Activated T-cell treated with anti-CD3 and anti-CD28 coated beads for 48 hours (primary cell): ENCODE measurements at regions not wholly inside any gene's neighbourhood (a gene's known extent, or its start where the extent isn't known, plus 50 kb on each side); places are given as distances from the start of the nearest gene placed in this dataset.

ENCODE experiments used
- DNase-seq: peaks from one replicate; pipeline ENCODE4 v3.0.0-alpha.2; 2020; ENCODE audit warnings: low read depth

- DNase-seq = no peak
These were observed 417.1 kb upstream of the GOLIM4 start for GRCh38 chr3:168512802-168513201.

DNA sequence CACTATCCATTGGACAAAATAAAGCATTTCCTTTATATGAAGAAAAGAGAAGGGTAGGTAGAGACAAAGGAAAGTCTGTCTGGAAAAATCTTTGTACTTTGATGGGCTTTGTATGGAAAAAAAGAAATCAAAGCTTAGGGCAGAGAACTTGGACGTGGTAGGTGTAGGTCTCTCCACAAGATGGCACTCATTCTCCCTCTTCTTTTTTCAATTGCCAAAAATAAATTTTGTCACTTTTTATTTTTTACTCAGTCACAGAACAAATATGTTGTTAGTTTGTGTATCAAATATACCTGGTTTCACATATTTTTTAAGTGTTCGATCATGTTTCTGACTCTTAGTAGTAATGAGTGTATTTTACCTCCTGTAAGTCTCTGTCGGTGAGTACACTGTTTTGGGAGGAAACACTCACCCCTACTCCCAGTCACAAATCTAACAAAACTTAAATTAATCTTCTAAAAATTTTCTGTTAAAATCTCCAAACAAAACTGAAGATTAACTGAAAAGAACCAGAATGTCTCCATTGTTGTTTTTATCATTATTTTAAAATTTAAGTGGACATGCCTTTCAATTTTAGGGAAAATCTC lies 415.8 kb upstream of the GOLIM4 start:
- no peak for DNase-seq

- no peak for DNase-seq
These were observed 410.9 kb upstream of the GOLIM4 start for GRCh38 chr3:168506589-168506988.

- no peak for DNase-seq
These were observed 405.8 kb upstream of the GOLIM4 start for GRCh38 chr3:168501570-168501969.

DNA sequence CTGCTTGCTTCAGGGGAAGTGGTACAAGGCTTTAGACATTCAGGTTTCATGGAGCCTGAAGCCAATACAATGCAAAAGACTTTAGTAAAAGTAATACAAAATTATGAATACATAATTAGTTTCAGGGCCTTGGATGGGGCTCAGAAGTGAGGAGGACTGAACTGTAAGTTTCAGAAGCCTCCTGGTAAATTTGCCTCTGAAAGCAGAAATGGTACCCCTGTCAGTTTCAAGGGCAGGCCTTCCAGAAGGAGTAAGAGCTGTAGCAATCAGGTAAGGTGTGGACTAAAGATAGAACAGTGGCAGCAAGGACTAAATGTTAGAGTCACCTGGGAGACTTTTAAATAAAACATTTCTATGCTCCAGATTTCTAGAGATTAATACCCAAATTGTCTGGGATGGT lies 402.5 kb upstream of the GOLIM4 start:
- DNase-seq = no peak

- DNase-seq = no peak
These were observed 402.0 kb upstream of the GOLIM4 start for GRCh38 chr3:168497741-168498140.

DNA sequence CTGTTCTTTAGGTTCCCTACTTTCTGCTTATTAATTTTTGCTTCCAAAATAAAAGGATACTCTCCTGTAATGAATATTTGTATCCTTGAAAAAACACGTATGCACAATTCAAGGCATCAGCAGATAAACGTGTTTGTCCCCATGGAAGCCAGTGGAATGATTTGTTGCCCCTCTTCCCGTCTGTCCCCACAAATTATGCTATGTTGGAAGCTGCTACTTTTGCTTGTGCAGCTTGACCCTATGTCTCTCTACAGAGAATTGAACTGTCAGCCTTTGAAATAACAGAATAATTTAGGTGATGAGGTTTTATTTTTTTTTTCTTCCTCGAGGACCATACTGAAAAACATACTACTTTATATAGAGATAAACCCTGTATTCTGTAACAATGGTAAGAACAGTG lies 401.5 kb upstream of the GOLIM4 start:
- DNase-seq = no peak

GRCh38 chr3:168495932-168496331 lies 400.2 kb upstream of the GOLIM4 start:
- no peak for DNase-seq

DNA sequence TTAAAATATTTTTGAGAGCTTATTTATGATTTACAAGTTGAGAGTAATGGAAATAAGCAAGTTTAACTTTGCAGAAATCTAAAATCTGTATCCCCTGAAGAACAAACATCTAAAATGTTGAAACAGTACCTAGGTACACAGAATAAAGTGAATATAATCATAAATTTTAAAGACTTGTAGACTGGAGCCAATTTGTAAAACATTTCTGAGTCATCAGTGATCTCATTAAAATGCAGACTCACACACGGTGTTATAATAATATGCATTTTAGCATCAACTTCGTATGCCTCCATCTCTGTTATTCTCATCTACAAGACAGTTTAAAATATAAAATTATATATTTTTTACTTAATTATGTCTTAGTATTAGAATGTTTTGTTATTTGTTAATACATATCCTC lies 399.5 kb upstream of the GOLIM4 start:
- no peak for DNase-seq

DNA sequence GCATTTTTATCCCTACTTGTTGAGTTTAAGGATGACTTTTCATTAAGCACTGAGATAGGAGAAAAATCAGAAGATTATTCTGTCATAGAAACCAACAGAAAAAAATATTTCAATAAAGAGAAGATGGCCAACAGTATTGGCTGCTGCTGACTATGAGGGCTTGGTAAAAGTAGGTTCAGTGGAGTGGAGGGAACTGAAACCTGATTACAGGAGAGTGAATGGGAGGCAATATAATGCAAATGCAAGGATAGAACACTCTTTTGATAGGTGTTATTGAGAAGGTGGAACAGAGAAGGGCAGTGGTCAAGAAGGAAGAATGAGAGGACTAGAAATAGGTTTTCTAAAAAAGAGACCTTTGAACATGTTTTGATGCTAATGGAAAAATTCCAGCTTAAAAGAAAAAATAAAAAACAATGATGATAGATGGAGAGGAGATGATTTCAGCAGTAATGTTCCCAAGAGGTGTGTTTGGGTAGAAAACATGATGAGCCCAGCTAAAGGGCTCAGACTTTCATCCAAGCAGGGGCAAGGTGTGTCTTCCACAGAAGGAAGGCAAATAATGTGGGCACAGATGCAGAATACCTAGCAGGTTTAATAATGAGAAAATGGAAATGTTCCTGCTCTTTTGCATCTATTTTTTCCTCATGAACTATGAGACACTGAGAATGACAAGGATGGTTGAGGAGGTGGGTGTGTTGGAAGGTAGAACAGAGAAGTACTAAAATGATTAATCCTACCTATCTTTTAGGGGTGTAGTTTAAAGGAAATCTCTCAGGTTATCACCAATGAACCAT lies 397.9 kb upstream of the GOLIM4 start:
- no peak for DNase-seq

- DNase-seq = no peak
These were observed 395.3 kb upstream of the GOLIM4 start for GRCh38 chr3:168490981-168491380.

DNA sequence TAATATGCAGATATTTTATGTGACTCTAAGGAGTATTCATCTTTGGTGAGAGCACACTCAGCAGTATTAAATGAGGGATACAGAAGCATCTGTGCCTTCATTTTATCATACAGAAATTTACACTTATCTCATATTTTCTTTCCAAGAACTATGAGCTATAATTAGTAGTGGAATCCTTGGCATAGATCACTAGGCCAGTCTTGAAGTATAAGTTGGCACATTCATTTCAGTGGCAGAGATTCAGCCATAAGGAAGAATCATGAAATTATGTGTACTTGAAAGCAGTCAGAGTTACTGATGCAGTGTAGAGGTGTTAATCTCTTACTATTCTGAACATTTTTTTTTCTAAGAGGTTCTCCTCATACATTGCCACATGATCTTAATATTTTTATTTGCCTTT lies 393.6 kb upstream of the GOLIM4 start:
- no peak for DNase-seq

DNA sequence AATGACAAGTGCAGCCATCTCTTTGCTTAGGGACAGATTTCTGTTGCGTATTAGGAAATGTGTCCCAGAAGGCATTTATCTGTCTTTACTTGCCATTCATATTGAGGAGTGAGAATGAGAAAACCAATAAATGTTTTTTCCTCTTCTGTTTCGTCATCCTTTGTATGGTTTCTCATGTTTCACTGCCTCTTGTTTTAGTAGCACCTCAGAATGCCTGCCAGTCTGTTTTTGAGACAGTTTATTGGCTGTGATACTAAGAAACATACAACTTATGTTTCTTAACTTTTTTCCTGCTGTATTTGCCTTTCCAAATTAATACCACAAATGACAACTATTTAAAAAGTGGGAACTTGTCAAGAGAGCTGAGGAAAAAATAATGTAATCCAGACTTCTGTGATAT lies 390.2 kb upstream of the GOLIM4 start:
- no peak for DNase-seq

DNA sequence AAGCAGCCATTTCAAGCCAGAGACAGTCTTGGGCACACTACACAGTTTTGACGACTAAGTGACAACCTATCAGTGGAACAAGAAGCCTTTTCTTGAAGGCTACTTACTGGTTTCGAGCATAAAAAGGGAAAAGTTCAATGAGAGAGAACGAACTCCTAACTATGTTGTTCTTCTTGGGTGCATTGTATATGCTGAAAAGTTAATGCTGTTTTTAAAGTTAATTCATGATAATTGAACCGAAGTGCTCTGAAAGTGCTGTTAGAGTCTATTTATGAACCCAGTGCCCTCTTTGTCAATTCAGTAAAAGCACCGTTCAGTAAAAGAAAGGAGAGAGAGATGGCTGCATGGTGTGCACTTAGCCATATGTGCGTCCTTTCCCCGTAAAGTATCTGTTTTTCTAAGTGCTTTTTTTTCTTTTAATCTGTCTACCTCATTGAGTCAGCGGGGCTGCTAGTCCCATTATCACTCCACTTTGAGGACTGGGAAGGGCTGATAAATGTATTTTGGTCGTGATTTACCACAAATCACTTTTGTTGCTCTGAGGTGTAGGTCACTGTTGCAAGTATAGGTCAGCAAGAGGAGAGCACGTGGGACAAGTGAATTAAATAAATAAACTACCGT lies 380.7 kb upstream of the GOLIM4 start:
- DNase-seq = no peak

DNA sequence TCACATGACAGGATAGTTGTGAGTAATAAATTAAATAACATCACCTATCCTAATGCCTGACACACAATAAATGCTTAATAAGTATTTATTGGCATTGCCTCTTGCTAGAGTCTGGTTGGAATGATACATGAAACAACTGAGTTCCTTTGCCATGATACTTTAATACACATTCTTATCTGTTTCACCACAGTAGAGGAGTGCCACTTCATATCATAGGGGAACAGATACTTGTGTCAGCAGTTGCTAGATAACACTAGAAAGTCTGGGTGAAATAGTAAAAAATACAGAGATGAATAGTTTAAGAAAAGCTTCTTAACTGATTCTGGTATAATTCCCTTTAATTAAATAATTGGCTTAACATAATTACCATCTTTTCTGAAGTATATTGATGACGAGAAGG lies 380.0 kb upstream of the GOLIM4 start:
- no peak for DNase-seq

DNA sequence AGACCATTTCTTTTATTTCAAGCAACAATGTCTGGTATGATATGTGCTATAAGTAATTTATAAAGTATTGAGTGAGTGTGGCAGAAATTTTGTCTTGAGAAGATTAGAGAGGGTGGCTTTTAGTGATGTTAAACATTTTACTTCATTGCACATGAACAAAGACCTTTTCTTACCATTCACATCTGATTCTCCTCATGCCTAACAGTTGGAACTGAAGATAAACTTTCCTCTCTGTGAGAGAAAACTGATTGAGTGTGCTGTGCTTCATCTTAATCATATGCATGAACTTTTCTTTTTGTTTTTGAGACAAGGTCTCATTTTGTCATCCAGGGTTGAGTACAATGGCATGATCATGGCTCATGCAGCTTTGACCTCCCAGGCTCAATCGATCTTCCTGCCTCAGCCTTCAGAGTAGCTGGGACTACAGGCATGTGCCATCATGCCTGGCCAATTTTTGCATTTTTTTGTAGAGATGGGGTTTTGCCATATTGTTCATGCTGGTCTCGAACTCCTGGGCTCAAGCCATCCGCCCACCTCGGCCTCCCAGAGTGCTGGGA lies 377.7 kb upstream of the GOLIM4 start:
- no peak for DNase-seq

DNA sequence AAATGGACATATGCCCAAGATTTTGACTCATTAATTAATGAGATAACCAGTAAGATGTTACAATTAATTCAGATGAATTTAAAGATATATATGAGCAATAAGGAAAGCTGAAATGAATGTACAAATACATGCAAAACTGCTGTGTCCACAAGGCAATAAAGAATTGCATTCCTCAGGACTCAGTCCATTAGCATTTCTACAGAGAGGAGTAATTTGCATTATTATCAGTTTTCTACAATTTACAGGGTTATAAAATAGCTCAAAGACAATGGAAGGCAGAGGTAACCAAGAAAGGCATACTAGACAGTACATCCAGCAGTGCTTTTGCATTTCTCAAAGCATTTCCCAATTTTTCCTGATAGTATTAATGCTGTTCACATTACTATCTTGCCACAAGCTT lies 377.1 kb upstream of the GOLIM4 start:
- no peak for DNase-seq

DNA sequence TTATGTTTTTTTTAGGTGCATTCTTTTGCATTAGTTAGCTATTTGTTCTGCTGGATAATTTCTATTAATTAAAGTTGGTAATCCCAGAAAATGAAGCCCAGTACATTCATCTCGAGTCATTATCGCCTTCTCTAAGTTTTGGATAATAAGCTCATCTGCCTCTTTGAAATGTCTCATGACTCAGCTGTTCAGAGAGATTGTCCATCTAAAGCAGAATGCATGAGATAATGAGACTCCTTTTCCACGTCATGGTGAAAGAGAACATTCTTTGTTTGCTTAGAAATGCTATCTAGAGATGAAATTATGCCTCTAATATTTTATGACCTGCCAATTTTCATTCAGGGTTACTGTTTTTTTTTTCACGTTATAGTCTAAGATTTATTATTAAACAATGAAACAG lies 374.7 kb upstream of the GOLIM4 start:
- DNase-seq = no peak

DNA sequence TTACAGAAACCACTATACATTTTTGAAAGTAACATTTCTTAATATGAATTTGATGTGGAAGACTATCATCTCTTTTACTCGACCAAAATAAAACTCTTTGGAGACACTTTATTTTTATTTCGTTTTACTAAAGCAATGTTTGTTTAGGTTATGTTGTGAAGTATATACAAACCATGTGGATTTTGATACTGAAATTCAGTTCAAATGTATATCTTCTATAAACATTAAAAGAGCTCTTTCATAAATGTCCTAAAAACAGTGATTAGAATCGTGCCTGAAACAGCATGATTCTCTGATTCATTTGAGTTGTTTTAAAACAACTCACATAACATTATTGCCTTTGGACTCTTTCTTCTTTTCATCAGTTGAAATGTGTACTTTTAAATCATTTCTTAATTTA lies 373.7 kb upstream of the GOLIM4 start:
- DNase-seq = no peak

DNA sequence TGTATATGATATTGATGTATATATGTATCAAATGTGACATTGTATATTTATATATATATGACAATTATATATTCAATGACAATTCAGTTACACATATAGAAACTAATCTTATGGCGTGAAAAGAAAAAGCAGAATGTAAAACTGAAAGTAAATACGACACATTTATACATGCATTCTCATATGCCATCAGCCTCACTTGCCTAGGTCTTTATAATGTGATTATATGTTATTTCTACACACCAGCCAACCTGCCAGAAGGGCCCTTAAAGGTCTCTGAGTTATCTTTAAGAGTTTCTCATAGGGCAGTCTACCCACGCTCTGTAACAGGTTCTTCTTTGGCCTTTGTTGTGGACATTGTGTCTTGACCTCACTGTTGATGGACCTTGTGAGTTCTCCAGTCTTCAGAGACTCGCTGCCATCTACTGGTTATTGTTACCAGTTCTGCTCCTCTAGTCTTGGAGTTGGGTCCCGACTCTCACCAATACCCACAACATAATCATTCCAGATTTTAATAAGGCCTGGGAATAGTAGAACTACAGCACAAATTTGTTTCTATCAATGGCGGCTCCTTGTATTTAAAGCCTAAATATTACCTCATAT lies 371.5 kb upstream of the GOLIM4 start:
- DNase-seq = no peak

- no peak for DNase-seq
These were observed 366.1 kb upstream of the GOLIM4 start for GRCh38 chr3:168461793-168462192.

DNA sequence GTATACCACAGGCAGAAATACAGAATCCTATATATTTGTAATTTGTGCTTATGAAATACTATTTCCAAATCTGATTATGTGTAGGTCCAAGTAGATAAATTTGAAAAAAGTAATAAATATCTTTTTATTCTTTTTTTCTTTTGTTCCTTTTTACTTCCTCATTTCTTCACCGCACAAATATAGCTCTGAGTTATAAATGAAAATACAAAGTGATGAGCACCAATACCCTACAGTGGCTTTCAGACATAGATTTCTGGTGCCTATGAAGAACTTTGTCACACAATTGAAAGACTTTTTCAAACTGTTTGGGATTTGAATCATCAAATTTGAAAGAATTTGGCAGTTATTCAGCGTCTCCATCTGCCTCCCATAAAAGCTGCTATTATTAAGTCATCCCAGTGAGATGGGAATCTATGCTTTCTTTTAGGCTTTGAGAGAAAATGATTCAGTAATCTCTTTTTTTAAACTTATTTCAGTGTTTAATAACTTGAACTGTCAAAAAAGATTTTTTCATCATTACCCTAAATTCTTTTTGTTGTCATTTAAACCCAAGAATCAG lies 363.6 kb upstream of the GOLIM4 start:
- DNase-seq = no peak
